Naive thymus-derived CD4-positive, alpha-beta T cell (primary cell): ENCODE measurements at regions not wholly inside any gene's neighbourhood (a gene's known extent, or its start where the extent isn't known, plus 50 kb on each side); places are given as distances from the start of the nearest gene placed in this dataset.
A peak's percentile ranks its signal among the peaks of the same experiment; 100 is the strongest.

Source experiments
- ATAC-seq: fragments of 150-1000 bp; cut with Tn5 transposase; 2 replicates; pipeline ENCODE4 v1.10.0; 2021; ENCODE audit warnings: mild to moderate bottlenecking, moderate library complexity
- CTCF ChIA-PET: fragments of 350-600 bp; sonication (Branson Sonifier 250); formaldehyde crosslinking; loops from one replicate; lab custom pipeline; 2021; ENCODE audit warnings: antibody characterized with exemption; lab: Charles Lee
- POLR2A ChIA-PET: fragments of 350-600 bp; sonication (Branson Sonifier 250); formaldehyde crosslinking; loops from one replicate; lab custom pipeline; 2021; ENCODE audit warnings: antibody characterized with exemption, inconsistent platforms; lab: Charles Lee
- DNase-seq, 9 donors: peaks; one replicate each; pipeline versions ENCODE4 v3.0.0 to v3.0.0-alpha.2; 2020 to 2022; ENCODE audit warnings: mixed read lengths in 1 of 9
- H3K27ac ChIP-seq: one replicate; pipeline ENCODE4 v1.7.0; 2013; ENCODE audit warnings: mild to moderate bottlenecking, low read depth, low read length, moderate library complexity
- H3K27me3 ChIP-seq, 2 donors: one replicate each; pipeline ENCODE4 v1.7.0; 2013; ENCODE audit warnings: low read length in 2 of 2, mild to moderate bottlenecking in 2 of 2, moderate library complexity in 2 of 2; ENCODE audit not compliant: control insufficient read depth in 2 of 2, insufficient read depth in 2 of 2
- H3K36me3 ChIP-seq, 3 experiments: 1 replicate in 2 of 3; 2 replicates in 1 of 3; pipeline ENCODE4 v1.7.0; 2013; ENCODE audit warnings: low read length in 3 of 3, mild to moderate bottlenecking in 3 of 3, moderate library complexity in 1 of 3; ENCODE audit not compliant: insufficient read depth in 3 of 3, control insufficient read depth in 2 of 3
- H3K4me1 ChIP-seq, 2 donors: one replicate each; pipeline ENCODE4 v1.7.0; 2013; ENCODE audit warnings: low read length in 2 of 2, mild to moderate bottlenecking in 2 of 2, moderate library complexity in 1 of 2; ENCODE audit not compliant: control insufficient read depth in 2 of 2, insufficient read depth in 2 of 2
- H3K4me3 ChIP-seq: 2 replicates; pipeline ENCODE4 v1.7.0; 2013; ENCODE audit warnings: mild to moderate bottlenecking, low read length
- H3K9me3 ChIP-seq, 3 experiments: 1 replicate in 2 of 3; 2 replicates in 1 of 3; pipeline ENCODE4 v1.7.0; 2013; ENCODE audit warnings: low read length in 3 of 3; ENCODE audit not compliant: control insufficient read depth in 2 of 3
- H3K27ac Mint-ChIP-seq, 9 donors: one replicate each; pipeline ENCODE4 v1.8.0; 2020 to 2022; ENCODE audit warnings: mixed read lengths in 9 of 9, mild to moderate bottlenecking in 8 of 9, moderate library complexity in 5 of 9, inconsistent platforms in 2 of 9
- H3K27me3 Mint-ChIP-seq, 5 donors: one replicate each; pipeline ENCODE4 v1.8.0; 2021 to 2022; ENCODE audit warnings: mixed read lengths in 5 of 5, mild to moderate bottlenecking in 1 of 5
- H3K36me3 Mint-ChIP-seq, 5 donors: one replicate each; pipeline ENCODE4 v1.8.0; 2020 to 2022; ENCODE audit warnings: mixed read lengths in 5 of 5, mild to moderate bottlenecking in 3 of 5, inconsistent platforms in 1 of 5
- H3K4me1 Mint-ChIP-seq, 7 donors: one replicate each; pipeline ENCODE4 v1.8.0; 2020 to 2022; ENCODE audit warnings: mixed read lengths in 7 of 7, mild to moderate bottlenecking in 3 of 7, inconsistent platforms in 1 of 7
- H3K4me3 Mint-ChIP-seq, 10 donors: one replicate each; pipeline ENCODE4 v1.8.0; 2020 to 2022; ENCODE audit warnings: mild to moderate bottlenecking in 10 of 10, mixed read lengths in 10 of 10, moderate library complexity in 6 of 10, inconsistent platforms in 2 of 10
- H3K9me3 Mint-ChIP-seq, 11 donors: one replicate each; pipeline ENCODE4 v1.8.0; 2020 to 2022; ENCODE audit warnings: mixed read lengths in 11 of 11, mild to moderate bottlenecking in 4 of 11, inconsistent platforms in 1 of 11, moderate library complexity in 1 of 11
- intact Hi-C, 2 donors: fragments of 100-400 bp; cut with micrococcal nuclease; formaldehyde crosslinking; loops; one replicate each; pipeline ENCODE4 v1.15.1; 2023

- no peaks in the 10 kb centered on the region for H3K4me1 ChIP-seq
- no peaks in the 10 kb centered on the region for H3K27me3 Mint-ChIP-seq
- ChIA-PET CTCF (interaction anchor here (0.7 kb wide), 1 partner anchor 1754 kb away, joined by 3 read pairs; no protein-coding TSS in a partner anchor), POLR2A (no interaction called here)
- H3K27me3 ChIP-seq, result no peaks in the 10 kb centered on the region
- H3K9me3 ChIP-seq, result no peaks in the 10 kb centered on the region
- no peak overlapping the region for H3K27ac ChIP-seq
- ATAC-seq, result no peak
- no peak for DNase-seq
- H3K36me3 ChIP-seq, result no peaks in the 10 kb centered on the region
- no peaks in the 10 kb centered on the region for H3K36me3 Mint-ChIP-seq
- H3K4me3 ChIP-seq, result no peak overlapping the region
- H3K4me1 Mint-ChIP-seq, result peaks cover 0 to 2% (median 0%) of the 10 kb centered on the region in 7 donors
- H3K4me3 Mint-ChIP-seq, result no peak overlapping the region
- H3K27ac Mint-ChIP-seq, result no peak overlapping the region
- H3K9me3 Mint-ChIP-seq, result peaks cover 0 to 4% (median 0%) of the 10 kb centered on the region in 11 donors
- intact Hi-C loops, result no loop called here
Measured at GRCh38 chr4:81665649-81666048, 193.9 kb upstream of the RASGEF1B start.

- ChIA-PET CTCF (no interaction called here), POLR2A (no interaction called here)
- no peaks in the 10 kb centered on the region for H3K36me3 ChIP-seq
- H3K4me1 ChIP-seq, result no peaks in the 10 kb centered on the region
- no peak for DNase-seq
- Mint-ChIP-seq H3K27ac (no peak overlapping the region), H3K4me1 (peaks cover 0 to 2% (median 0%) of the 10 kb centered on the region in 7 donors), H3K27me3 (no peaks in the 10 kb centered on the region), H3K4me3 (no peak overlapping the region), H3K36me3 (peaks cover 0 to 3% (median 0%) of the 10 kb centered on the region in 5 donors), H3K9me3 (peaks cover 0 to 6% (median 0%) of the 10 kb centered on the region in 11 donors)
- no peaks in the 10 kb centered on the region for H3K27me3 ChIP-seq
- no peak overlapping the region for H3K4me3 ChIP-seq
- H3K27ac ChIP-seq, result no peak overlapping the region
- intact Hi-C loops, result no loop called here
- no peak for ATAC-seq
- no peaks in the 10 kb centered on the region for H3K9me3 ChIP-seq
Measured at GRCh38 chr4:81665045-81665444, 193.3 kb upstream of the RASGEF1B start.

GRCh38 chr4:81664079-81664478, 192.4 kb upstream of the RASGEF1B start:
- ATAC-seq, result no peak
- Mint-ChIP-seq H3K4me1 (peaks cover 0 to 2% (median 0%) of the 10 kb centered on the region in 7 donors), H3K9me3 (peaks cover 0 to 9% (median 0%) of the 10 kb centered on the region in 11 donors), H3K36me3 (peaks cover 0 to 3% (median 0%) of the 10 kb centered on the region in 5 donors), H3K27ac (no peak overlapping the region), H3K4me3 (no peak overlapping the region), H3K27me3 (no peaks in the 10 kb centered on the region)
- ChIA-PET CTCF (no interaction called here), POLR2A (no interaction called here)
- intact Hi-C loops, result no loop called here
- H3K27ac ChIP-seq, result no peak overlapping the region
- no peak for DNase-seq
- no peaks in the 10 kb centered on the region for H3K9me3 ChIP-seq
- no peaks in the 10 kb centered on the region for H3K36me3 ChIP-seq
- H3K4me3 ChIP-seq, result no peak overlapping the region
- H3K4me1 ChIP-seq, result no peaks in the 10 kb centered on the region
- no peaks in the 10 kb centered on the region for H3K27me3 ChIP-seq

GRCh38 chr4:81663368-81663767, 191.7 kb upstream of the RASGEF1B start:
- H3K27ac ChIP-seq, result no peak overlapping the region
- H3K27me3 ChIP-seq, result no peaks in the 10 kb centered on the region
- Mint-ChIP-seq H3K27me3 (no peaks in the 10 kb centered on the region), H3K36me3 (peaks cover 0 to 3% (median 0%) of the 10 kb centered on the region in 5 donors), H3K4me1 (peaks cover 0 to 2% (median 0%) of the 10 kb centered on the region in 7 donors), H3K27ac (no peak overlapping the region), H3K9me3 (peaks cover 0 to 10% (median 0%) of the 10 kb centered on the region in 11 donors), H3K4me3 (no peak overlapping the region)
- H3K36me3 ChIP-seq, result no peaks in the 10 kb centered on the region
- DNase-seq (no peak), ATAC-seq (no peak)
- ChIA-PET CTCF (interaction anchor here (0.6 kb wide), 1 partner anchor 1278 kb away, joined by 3 read pairs; no protein-coding TSS in a partner anchor), POLR2A (no interaction called here)
- no peaks in the 10 kb centered on the region for H3K9me3 ChIP-seq
- H3K4me1 ChIP-seq, result no peaks in the 10 kb centered on the region
- H3K4me3 ChIP-seq, result no peak overlapping the region
- intact Hi-C loops, result no loop called here

- Mint-ChIP-seq H3K27ac (no peak overlapping the region), H3K4me1 (peaks cover 0 to 2% (median 0%) of the 10 kb centered on the region in 7 donors), H3K9me3 (peaks cover 0 to 14% (median 0%) of the 10 kb centered on the region in 11 donors), H3K27me3 (no peaks in the 10 kb centered on the region), H3K4me3 (no peak overlapping the region), H3K36me3 (peaks cover 0 to 3% (median 0%) of the 10 kb centered on the region in 5 donors)
- Histone ChIP-seq H3K27me3 (no peaks in the 10 kb centered on the region), H3K4me1 (no peaks in the 10 kb centered on the region), H3K36me3 (no peaks in the 10 kb centered on the region), H3K9me3 (no peaks in the 10 kb centered on the region), H3K4me3 (no peak overlapping the region), H3K27ac (no peak overlapping the region)
- ATAC-seq, result no peak
- ChIA-PET POLR2A (no interaction called here), CTCF (interaction anchor here (0.8 kb wide), 1 partner anchor 29 kb away, joined by 4 read pairs; no protein-coding TSS in a partner anchor)
- intact Hi-C loops, result no loop called here
- no peak for DNase-seq
Measured at GRCh38 chr4:81659051-81659450, 187.3 kb upstream of the RASGEF1B start.

GRCh38 chr4:81652069-81652478, 180.4 kb upstream of the RASGEF1B start:
- ATAC-seq, result no peak
- Mint-ChIP-seq H3K9me3 (peaks cover 0 to 2% (median 0%) of the 10 kb centered on the region in 11 donors), H3K27ac (peak overlapping the region in 2 of 9 donors; percentile 9 to 33), H3K4me1 (peaks cover 26 to 58% (median 46%) of the 10 kb centered on the region in 7 donors), H3K36me3 (no peaks in the 10 kb centered on the region), H3K27me3 (no peaks in the 10 kb centered on the region), H3K4me3 (no peak overlapping the region)
- Histone ChIP-seq H3K27me3 (no peaks in the 10 kb centered on the region), H3K4me1 (peaks cover 12 to 16% of the 10 kb centered on the region in 2 donors), H3K36me3 (no peaks in the 10 kb centered on the region), H3K27ac (no peak overlapping the region), H3K9me3 (no peaks in the 10 kb centered on the region), H3K4me3 (no peak overlapping the region)
- POLR2A ChIA-PET, result no interaction called here
- DNase-seq, result no peak
- intact Hi-C loops, result no loop called here
- CTCF ChIA-PET, result no interaction called here
